Erythroblast (primary cell): ENCODE measurements at regions not wholly inside any gene's neighbourhood (a gene's known extent, or its start where the extent isn't known, plus 50 kb on each side); places are given as distances from the start of the nearest gene placed in this dataset.

Experiments
- GATA1 ChIP-seq: IDR thresholded peaks from 2 replicates; pipeline ENCODE4 v1.6.1; 2011; ENCODE audit warnings: low read depth, mild to moderate bottlenecking, control low read depth, low read length, moderate library complexity
- POLR2A ChIP-seq: IDR thresholded peaks from 2 replicates; pipeline ENCODE4 v1.6.1; 2011; ENCODE audit warnings: mild to moderate bottlenecking, low read length

GRCh38 chrX:44674906-44675305, 132.2 kb upstream of the FUNDC1 start:
- TF ChIP-seq POLR2A (no peak), GATA1 (no peak)
